H1 (cell line): ENCODE measurements at regions not wholly inside any gene's neighbourhood (a gene's known extent, or its start where the extent isn't known, plus 50 kb on each side); places are given as distances from the start of the nearest gene placed in this dataset.

Source experiments
- KDM4A ChIP-seq: IDR thresholded peaks from one replicate; pipeline ENCODE4 v1.7.1; 2012; ENCODE audit warnings: low read depth, mild to moderate bottlenecking, moderate library complexity, low read length, inconsistent platforms; ENCODE audit not compliant: severe bottlenecking
- TBP ChIP-seq: IDR thresholded peaks from 2 replicates; pipeline ENCODE4 v1.6.1; 2011; ENCODE audit warnings: low read depth, low read length, improper control_type of control experiment

DNA sequence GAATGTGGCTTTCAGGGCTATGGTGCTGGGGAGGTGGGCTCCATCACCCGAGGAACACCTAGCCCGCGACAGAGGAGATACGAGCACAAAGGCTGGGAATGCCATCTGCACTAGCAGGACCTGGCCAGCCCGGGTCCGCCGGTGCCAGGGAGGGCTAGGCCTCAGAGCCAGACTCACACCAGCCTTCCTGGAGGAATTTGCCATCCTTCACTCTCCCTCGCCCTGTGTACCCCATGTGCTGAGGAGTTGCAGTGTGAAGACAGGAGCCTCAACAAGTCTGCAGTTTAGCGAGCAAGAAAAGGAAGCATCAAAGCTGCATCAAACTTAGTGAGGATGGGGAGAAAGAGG is 123.6 kb upstream of the JCAD start (continued):
- TF ChIP-seq KDM4A (no peak), TBP (no peak)
